ENCODE measurements at regions not wholly inside any gene's neighbourhood (a gene's known extent, or its start where the extent isn't known, plus 50 kb on each side); places are given as distances from the start of the nearest gene placed in this dataset.
A peak's percentile ranks its signal among the peaks of the same experiment; 100 is the strongest.

- no peak overlapping the region for H3K9ac ChIP-seq (ENCODE audit: extremely low read depth, low read length, poor library complexity, severe bottlenecking)
- H3K9me3 ChIP-seq (ENCODE audit: control insufficient read depth, low read length), result no peaks in the 10 kb centered on the region
- no peaks in the 10 kb centered on the region for H3K36me3 Mint-ChIP-seq (ENCODE audit: low read depth)
- H3K36me3 ChIP-seq (ENCODE audit: control insufficient read depth, insufficient read depth, low read length), result no peaks in the 10 kb centered on the region
- peaks cover 28% of the 10 kb centered on the region for H3K4me1 Mint-ChIP-seq
- no peak overlapping the region for H3K27ac ChIP-seq (ENCODE audit: low read depth, low read length)
- no peaks in the 10 kb centered on the region for H3K4me1 ChIP-seq (ENCODE audit: control insufficient read depth, insufficient read depth, low read length)
- no peak for TF ChIP-seq CTCF (conservative IDR thresholded peaks at IDR 0.05)
- no peak overlapping the region for H3K4me3 ChIP-seq (ENCODE audit: low read length)
- no peak for DNase-seq
- no peak overlapping the region for H3K4me3 Mint-ChIP-seq
- no peaks in the 10 kb centered on the region for H3K9me3 Mint-ChIP-seq
- no peak overlapping the region for H3K27ac Mint-ChIP-seq
- no peaks in the 10 kb centered on the region for H3K27me3 Mint-ChIP-seq (ENCODE audit: insufficient read depth)
- H3K27me3 ChIP-seq (ENCODE audit: control insufficient read depth, insufficient read depth, low read length, poor library complexity, severe bottlenecking), result no peaks in the 10 kb centered on the region
These were observed 1405.3 kb downstream of the SI start for GRCh38 chr3:163672954-163673353.

- Histone ChIP-seq H3K4me1 (ENCODE audit: control insufficient read depth, insufficient read depth, low read length) (no peaks in the 10 kb centered on the region), H3K4me3 (ENCODE audit: low read length) (no peak overlapping the region)
- H3K4me1 Mint-ChIP-seq, result peaks cover 33% of the 10 kb centered on the region
These were observed 1407.1 kb downstream of the SI start for GRCh38 chr3:163671201-163671600.

GRCh38 chr3:163664466-163664865, 1413.8 kb downstream of the SI start:
- Histone ChIP-seq H3K4me1 (ENCODE audit: control insufficient read depth, insufficient read depth, low read length) (no peaks in the 10 kb centered on the region), H3K36me3 (ENCODE audit: control insufficient read depth, insufficient read depth, low read length) (no peaks in the 10 kb centered on the region), H3K9ac (ENCODE audit: extremely low read depth, low read length, poor library complexity, severe bottlenecking) (no peak overlapping the region), H3K9me3 (ENCODE audit: control insufficient read depth, low read length) (peaks cover 14% of the 10 kb centered on the region), H3K27ac (ENCODE audit: low read depth, low read length) (no peak overlapping the region), H3K27me3 (ENCODE audit: control insufficient read depth, insufficient read depth, low read length, poor library complexity, severe bottlenecking) (no peaks in the 10 kb centered on the region), H3K4me3 (ENCODE audit: low read length) (no peak overlapping the region)
- Mint-ChIP-seq H3K27me3 (ENCODE audit: insufficient read depth) (peaks cover 2% of the 10 kb centered on the region), H3K4me1 (peaks cover 11% of the 10 kb centered on the region), H3K36me3 (ENCODE audit: low read depth) (peaks cover 1% of the 10 kb centered on the region), H3K9me3 (peaks cover 6% of the 10 kb centered on the region), H3K27ac (no peak overlapping the region), H3K4me3 (no peak overlapping the region)
- WGBS, 2 experiments (ENCODE audit: insufficient coverage in 1 of 2, insufficient read length in 1 of 2), result 95 to 100% methylated on average over 2 of the region's 2 CpGs
- TF ChIP-seq CTCF (conservative IDR thresholded peaks at IDR 0.05), result no peak
- no peak for DNase-seq

More at GRCh38 chr3:163671201-163671600, 1407.1 kb downstream of the SI start:
- H3K27ac Mint-ChIP-seq, result peak overlapping the region; percentile 65
- peak; percentile 34 for DNase-seq
- no peak for TF ChIP-seq CTCF (conservative IDR thresholded peaks at IDR 0.05)
- H3K27me3 ChIP-seq (ENCODE audit: control insufficient read depth, insufficient read depth, low read length, poor library complexity, severe bottlenecking), result no peaks in the 10 kb centered on the region
- no peaks in the 10 kb centered on the region for H3K27me3 Mint-ChIP-seq (ENCODE audit: insufficient read depth)
- peaks cover 3% of the 10 kb centered on the region for H3K9me3 Mint-ChIP-seq
- H3K9ac ChIP-seq (ENCODE audit: extremely low read depth, low read length, poor library complexity, severe bottlenecking), result no peak overlapping the region
- no peak overlapping the region for H3K27ac ChIP-seq (ENCODE audit: low read depth, low read length)
- peaks cover 8% of the 10 kb centered on the region for H3K9me3 ChIP-seq (ENCODE audit: control insufficient read depth, low read length)
- H3K36me3 Mint-ChIP-seq (ENCODE audit: low read depth), result peaks cover 1% of the 10 kb centered on the region
- 95 to 97% methylated on average over 3 of the region's 3 CpGs for WGBS, 2 experiments (ENCODE audit: insufficient coverage in 1 of 2, insufficient read length in 1 of 2)
- no peaks in the 10 kb centered on the region for H3K36me3 ChIP-seq (ENCODE audit: control insufficient read depth, insufficient read depth, low read length)
- no peak overlapping the region for H3K4me3 Mint-ChIP-seq
